CD14-positive monocyte (primary cell): ENCODE measurements at regions not wholly inside any gene's neighbourhood (a gene's known extent, or its start where the extent isn't known, plus 50 kb on each side); places are given as distances from the start of the nearest gene placed in this dataset.

Experiments
- DNase-seq, 3 donors: peaks; one replicate each; pipeline ENCODE4 v3.0.0-alpha.2; 2011 to 2022
- H2AFZ ChIP-seq: 2 replicates; pipeline ENCODE4 v1.6.0; 2012; ENCODE audit warnings: mild to moderate bottlenecking, low read depth, low read length, inconsistent platforms; ENCODE audit not compliant: insufficient read depth, poor library complexity, severe bottlenecking
- H3K27ac ChIP-seq, 2 donors: 1 replicate in 1 of 2; 2 replicates in 1 of 2; pipeline ENCODE4 v1.5.1; 2012 to 2013; ENCODE audit warnings: low read length in 2 of 2, control low read depth in 1 of 2, inconsistent platforms in 1 of 2, low read depth in 1 of 2, mild to moderate bottlenecking in 1 of 2
- H3K27me3 ChIP-seq, 2 donors: one replicate each; pipeline versions ENCODE4 v1.6.0 to v1.6.1; 2011 to 2013; ENCODE audit warnings: low read length in 2 of 2; ENCODE audit not compliant: control insufficient read depth in 2 of 2, insufficient read depth in 2 of 2
- H3K36me3 ChIP-seq, 2 donors: replicated peaks in 1 of 2; 1 replicate in 1 of 2; 2 replicates in 1 of 2; pipeline versions ENCODE4 v1.5.1 to v1.6.1; 2012 to 2013; ENCODE audit warnings: low read length in 2 of 2, control low read depth in 1 of 2, inconsistent platforms in 1 of 2, mild to moderate bottlenecking in 1 of 2; ENCODE audit not compliant: insufficient read depth in 2 of 2, control insufficient read depth in 1 of 2
- H3K4me1 ChIP-seq, 2 donors: 1 replicate in 1 of 2; 2 replicates in 1 of 2; pipeline versions ENCODE4 v1.5.1 to v1.6.1; 2012 to 2013; ENCODE audit warnings: low read length in 2 of 2, control low read depth in 1 of 2, inconsistent platforms in 1 of 2, mild to moderate bottlenecking in 1 of 2, moderate library complexity in 1 of 2; ENCODE audit not compliant: insufficient read depth in 2 of 2, control insufficient read depth in 1 of 2
- H3K4me2 ChIP-seq: replicated peaks from 2 replicates; pipeline ENCODE3; 2012; ENCODE audit warnings: low read length, moderate library complexity, mild to moderate bottlenecking; ENCODE audit not compliant: poor library complexity, severe bottlenecking; ENCODE audit errors: extremely low read depth
- H3K4me3 ChIP-seq, 3 experiments: fragments of 200-600 bp in 1 of 3; sonication (generic) in 1 of 3; replicated peaks in 1 of 3; 1 replicate in 2 of 3; 2 replicates in 1 of 3; pipeline ENCODE4 v1.5.1; 2011 to 2013; ENCODE audit warnings: low read length in 3 of 3, mild to moderate bottlenecking in 3 of 3, control low read depth in 2 of 3, low read depth in 2 of 3, inconsistent platforms in 1 of 3, moderate library complexity in 1 of 3
- H3K79me2 ChIP-seq: 2 replicates; pipeline ENCODE4 v1.6.0; 2012; ENCODE audit warnings: mild to moderate bottlenecking, control low read depth, inconsistent platforms, low read length, moderate library complexity; ENCODE audit not compliant: insufficient read depth
- H3K9ac ChIP-seq: 2 replicates; pipeline ENCODE4 v1.6.0; 2017; ENCODE audit warnings: low read length, mild to moderate bottlenecking; ENCODE audit not compliant: insufficient read depth, poor library complexity, severe bottlenecking
- H3K9me3 ChIP-seq, 2 donors: replicated peaks in 1 of 2; 1 replicate in 1 of 2; 2 replicates in 1 of 2; pipeline versions ENCODE4 v1.5.1 to v1.6.1; 2012 to 2013; ENCODE audit warnings: low read length in 2 of 2, control low read depth in 1 of 2; ENCODE audit not compliant: control insufficient read depth in 1 of 2, insufficient read depth in 1 of 2
- H4K20me1 ChIP-seq: 2 replicates; pipeline ENCODE4 v1.6.0; 2012; ENCODE audit warnings: mild to moderate bottlenecking, low read length, control low read depth, moderate library complexity; ENCODE audit not compliant: insufficient read depth
- H3K27ac Mint-ChIP-seq, 7 donors: one replicate each; pipeline ENCODE4 v1.8.0; 2020; ENCODE audit warnings: mild to moderate bottlenecking in 7 of 7, mixed read lengths in 7 of 7, moderate library complexity in 6 of 7, inconsistent platforms in 2 of 7
- H3K27me3 Mint-ChIP-seq, 3 donors: one replicate each; pipeline ENCODE4 v1.8.0; 2021 to 2022; ENCODE audit warnings: low read depth in 3 of 3, mild to moderate bottlenecking in 3 of 3, mixed read lengths in 3 of 3, moderate library complexity in 3 of 3, inconsistent platforms in 1 of 3
- H3K36me3 Mint-ChIP-seq, 2 donors: one replicate each; pipeline ENCODE4 v1.8.0; 2020; ENCODE audit warnings: mixed read lengths in 2 of 2, inconsistent platforms in 1 of 2, mild to moderate bottlenecking in 1 of 2
- H3K4me1 Mint-ChIP-seq: one replicate; pipeline ENCODE4 v1.8.0; 2020; ENCODE audit warnings: mild to moderate bottlenecking, mixed read lengths
- H3K4me3 Mint-ChIP-seq, 2 donors: one replicate each; pipeline ENCODE4 v1.8.0; 2020; ENCODE audit warnings: mild to moderate bottlenecking in 2 of 2, mixed read lengths in 2 of 2, moderate library complexity in 1 of 2
- H3K9me3 Mint-ChIP-seq, 7 donors: one replicate each; pipeline ENCODE4 v1.8.0; 2020 to 2022; ENCODE audit warnings: mixed read lengths in 7 of 7, mild to moderate bottlenecking in 6 of 7, moderate library complexity in 6 of 7, inconsistent platforms in 2 of 7
- WGBS: methylation state at CpG from one replicate; pipeline ENCODE4 v1.1.5; 2013; ENCODE audit warnings: missing lambda C conversion rate; ENCODE audit not compliant: insufficient coverage; 5-methylcytosine and 5-hydroxymethylcytosine counted together
- intact Hi-C, 2 donors: fragments of 100-400 bp; cut with micrococcal nuclease; formaldehyde crosslinking; loops; one replicate each; pipeline versions ENCODE4 v1.15.0 to v1.15.1; 2023
- TF ChIP-seq, protein P1 (sequence below): fragments of 200-600 bp; IDR thresholded peaks from one replicate; pipeline ENCODE4 v1.8.0; 2022; ENCODE audit warnings: antibody characterized with exemption, mild to moderate bottlenecking

DNA sequence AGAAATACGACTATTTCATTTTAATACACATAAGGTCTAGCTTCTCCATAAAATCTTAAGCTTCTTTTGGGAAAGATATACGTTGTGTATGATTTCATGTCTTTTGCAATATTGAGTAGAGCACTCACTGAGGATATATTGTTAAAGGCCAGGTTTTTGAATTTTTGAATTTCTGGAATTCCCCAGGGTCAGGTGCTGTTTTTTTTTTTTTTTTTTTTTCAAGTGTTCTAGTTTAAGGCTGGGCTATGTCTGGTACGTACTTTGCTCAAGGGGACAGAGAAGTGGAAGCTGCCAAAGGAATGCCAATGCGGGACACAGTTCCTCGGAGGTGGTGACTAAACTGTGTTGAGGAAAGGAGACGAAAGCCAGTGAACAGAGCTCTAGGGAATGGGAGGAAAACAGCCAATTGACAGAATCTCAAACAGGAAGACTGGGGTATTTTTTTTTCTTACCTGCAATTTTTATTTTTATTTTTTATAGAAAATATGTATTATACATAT lies 510.5 kb upstream of the CBLB start:
- no peak overlapping the region for H3K27ac Mint-ChIP-seq
- H3K27ac ChIP-seq = no peak overlapping the region
- WGBS = 75% methylated on average over 3 of the region's 6 CpGs
- H3K9me3 Mint-ChIP-seq = peaks cover 0 to 10% (median 7%) of the 10 kb centered on the region in 7 donors
- no peak overlapping the region for H3K4me3 Mint-ChIP-seq
- intact Hi-C loops = no loop called here
- no peak overlapping the region for H3K9ac ChIP-seq
- no peak for DNase-seq
- H3K4me2 ChIP-seq = no peak overlapping the region
- H3K4me1 ChIP-seq = no peaks in the 10 kb centered on the region
- no peak overlapping the region for H3K4me3 ChIP-seq
- TF ChIP-seq, protein P1, sequence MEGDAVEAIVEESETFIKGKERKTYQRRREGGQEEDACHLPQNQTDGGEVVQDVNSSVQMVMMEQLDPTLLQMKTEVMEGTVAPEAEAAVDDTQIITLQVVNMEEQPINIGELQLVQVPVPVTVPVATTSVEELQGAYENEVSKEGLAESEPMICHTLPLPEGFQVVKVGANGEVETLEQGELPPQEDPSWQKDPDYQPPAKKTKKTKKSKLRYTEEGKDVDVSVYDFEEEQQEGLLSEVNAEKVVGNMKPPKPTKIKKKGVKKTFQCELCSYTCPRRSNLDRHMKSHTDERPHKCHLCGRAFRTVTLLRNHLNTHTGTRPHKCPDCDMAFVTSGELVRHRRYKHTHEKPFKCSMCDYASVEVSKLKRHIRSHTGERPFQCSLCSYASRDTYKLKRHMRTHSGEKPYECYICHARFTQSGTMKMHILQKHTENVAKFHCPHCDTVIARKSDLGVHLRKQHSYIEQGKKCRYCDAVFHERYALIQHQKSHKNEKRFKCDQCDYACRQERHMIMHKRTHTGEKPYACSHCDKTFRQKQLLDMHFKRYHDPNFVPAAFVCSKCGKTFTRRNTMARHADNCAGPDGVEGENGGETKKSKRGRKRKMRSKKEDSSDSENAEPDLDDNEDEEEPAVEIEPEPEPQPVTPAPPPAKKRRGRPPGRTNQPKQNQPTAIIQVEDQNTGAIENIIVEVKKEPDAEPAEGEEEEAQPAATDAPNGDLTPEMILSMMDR = no peak
- H2AFZ ChIP-seq = no peak overlapping the region
- no peaks in the 10 kb centered on the region for H3K27me3 Mint-ChIP-seq
- peaks cover 3 to 11% of the 10 kb centered on the region in 2 donors for H3K9me3 ChIP-seq
- no peaks in the 10 kb centered on the region for H3K36me3 Mint-ChIP-seq
- H4K20me1 ChIP-seq = no peaks in the 10 kb centered on the region
- no peaks in the 10 kb centered on the region for H3K4me1 Mint-ChIP-seq
- H3K79me2 ChIP-seq = no peaks in the 10 kb centered on the region
- H3K36me3 ChIP-seq = no peaks in the 10 kb centered on the region
- H3K27me3 ChIP-seq = no peaks in the 10 kb centered on the region

GRCh38 chr3:106380232-106380631 lies 511.4 kb upstream of the CBLB start:
- no peak overlapping the region for H3K4me3 Mint-ChIP-seq
- no peak overlapping the region for H2AFZ ChIP-seq
- intact Hi-C loops = no loop called here
- H3K4me1 ChIP-seq = no peaks in the 10 kb centered on the region
- peaks cover 0 to 10% (median 8%) of the 10 kb centered on the region in 7 donors for H3K9me3 Mint-ChIP-seq
- TF ChIP-seq, protein P1 = no peak
- no peak overlapping the region for H3K4me3 ChIP-seq
- H3K4me1 Mint-ChIP-seq = no peaks in the 10 kb centered on the region
- no peak overlapping the region for H3K9ac ChIP-seq
- H3K27ac ChIP-seq = no peak overlapping the region
- no CpG with 5 or more reads among the region's 1 CpG for WGBS
- H3K27me3 ChIP-seq = no peaks in the 10 kb centered on the region
- peaks cover 3 to 11% of the 10 kb centered on the region in 2 donors for H3K9me3 ChIP-seq
- no peak overlapping the region for H3K4me2 ChIP-seq
- H4K20me1 ChIP-seq = no peaks in the 10 kb centered on the region
- H3K27ac Mint-ChIP-seq = no peak overlapping the region
- no peak for DNase-seq
- H3K36me3 Mint-ChIP-seq = no peaks in the 10 kb centered on the region
- no peaks in the 10 kb centered on the region for H3K27me3 Mint-ChIP-seq
- H3K79me2 ChIP-seq = no peaks in the 10 kb centered on the region
- no peaks in the 10 kb centered on the region for H3K36me3 ChIP-seq
